ENCODE measurements at regions not wholly inside any gene's neighbourhood (a gene's known extent, or its start where the extent isn't known, plus 50 kb on each side); places are given as distances from the start of the nearest gene placed in this dataset.

DNA sequence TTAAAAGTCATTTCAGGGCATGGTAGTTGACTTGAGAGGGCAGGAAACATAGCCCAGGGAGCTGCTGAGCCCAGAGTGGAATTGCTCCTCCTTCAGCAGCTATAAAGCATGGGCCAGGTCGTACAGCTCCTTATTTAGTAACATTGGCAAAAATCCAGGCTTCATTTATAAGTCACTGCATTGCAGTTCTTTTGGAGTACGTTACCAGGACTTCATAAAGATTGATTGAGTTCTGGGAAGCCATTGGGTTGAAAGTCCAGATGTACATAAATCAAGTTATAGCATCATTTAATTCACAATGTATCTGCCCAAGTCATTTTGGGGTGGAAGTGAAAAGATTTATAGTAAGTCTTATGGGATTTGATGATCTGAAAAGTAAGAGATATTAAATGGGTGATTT lies 53.0 kb upstream of the ANKEF1 start:
- no peak for DNase-seq

DNA sequence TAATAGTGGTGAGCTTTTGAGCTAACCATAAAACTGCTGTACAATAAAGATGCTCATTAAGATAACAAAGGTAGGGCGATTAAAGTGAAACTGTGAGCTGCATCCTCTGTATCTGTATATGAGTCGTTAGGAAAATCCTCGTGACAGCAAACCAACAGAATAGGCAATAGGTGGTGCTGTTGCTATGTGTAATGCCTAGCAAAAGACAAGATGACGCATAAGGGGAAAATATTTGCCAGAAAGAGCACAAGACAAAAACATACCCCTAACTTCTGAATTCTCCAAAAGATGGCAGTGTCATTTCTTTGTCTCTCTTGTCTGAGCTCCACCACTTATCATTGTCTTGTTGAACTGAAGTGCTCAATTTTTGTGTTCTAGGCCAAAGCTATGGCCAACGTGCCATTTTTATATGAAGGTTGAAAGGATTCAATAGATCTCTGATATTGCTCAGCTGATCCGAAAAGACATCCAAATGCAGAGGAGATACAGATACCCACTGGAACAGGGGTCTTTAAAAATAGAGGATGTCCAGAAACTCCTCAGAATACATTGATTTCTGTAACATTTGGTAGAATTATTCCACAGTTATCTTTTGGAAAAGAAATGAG lies 56.3 kb upstream of the ANKEF1 start:
- peak; percentile 33 for DNase-seq

DNA sequence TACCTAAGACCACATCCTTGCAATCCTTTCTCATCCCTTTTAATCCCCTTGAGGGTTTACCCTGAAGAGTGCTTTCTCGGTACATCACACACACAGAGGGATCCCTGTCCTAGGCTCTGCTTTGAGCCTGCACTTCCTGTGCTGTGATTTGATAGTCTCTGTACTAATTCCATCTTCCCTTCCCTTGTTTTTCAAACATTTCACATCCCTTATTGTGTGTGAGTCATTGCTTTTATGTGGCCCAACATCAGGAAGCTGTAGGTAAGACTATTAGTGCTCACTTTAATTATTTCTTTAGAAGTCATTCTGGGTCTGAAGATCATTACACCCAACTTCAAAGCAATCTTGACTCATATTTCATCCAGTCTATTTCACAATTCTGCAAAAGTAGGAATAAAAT lies 57.2 kb upstream of the ANKEF1 start:
- no peak for DNase-seq

DNA sequence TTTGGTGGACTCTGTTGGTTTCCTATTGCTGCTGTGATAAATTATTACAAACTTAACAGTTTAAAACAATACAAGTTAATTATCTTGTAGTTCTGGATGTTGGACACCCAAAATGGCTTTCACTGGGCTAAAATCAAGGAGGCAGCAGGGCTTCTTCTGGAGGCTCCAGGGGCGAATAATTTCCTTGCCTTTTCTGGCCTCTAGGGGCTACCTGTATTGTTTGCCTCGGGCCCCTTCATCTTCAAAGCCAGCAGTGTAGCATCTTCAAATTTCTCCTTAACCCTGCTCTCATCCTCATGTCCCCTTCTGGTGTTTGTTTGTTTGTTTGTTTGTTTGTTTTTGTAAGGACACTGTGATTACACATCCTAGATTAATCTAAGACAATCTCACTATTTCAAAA lies 60.5 kb upstream of the ANKEF1 start:
- no peak for DNase-seq

DNA sequence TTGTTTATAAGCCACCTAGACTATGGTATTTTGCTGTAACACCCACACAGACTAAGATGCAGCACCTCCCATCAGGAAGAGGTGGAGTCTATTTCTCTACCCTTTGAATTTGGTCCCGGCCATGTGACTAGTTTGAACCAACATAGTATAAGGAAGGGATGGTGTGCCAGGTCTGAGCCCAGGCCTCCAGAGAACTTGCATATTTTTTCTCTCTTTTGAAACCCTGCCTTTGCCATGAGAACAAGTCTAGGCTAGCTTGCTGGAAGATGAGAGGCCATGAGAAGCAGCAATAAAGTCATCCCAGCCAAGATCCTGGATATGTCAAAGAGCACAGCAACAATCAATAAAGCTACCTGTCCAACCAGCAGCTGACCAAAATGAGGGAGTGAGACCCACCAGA lies 63.0 kb upstream of the ANKEF1 start:
- DNase-seq, result no peak

DNA sequence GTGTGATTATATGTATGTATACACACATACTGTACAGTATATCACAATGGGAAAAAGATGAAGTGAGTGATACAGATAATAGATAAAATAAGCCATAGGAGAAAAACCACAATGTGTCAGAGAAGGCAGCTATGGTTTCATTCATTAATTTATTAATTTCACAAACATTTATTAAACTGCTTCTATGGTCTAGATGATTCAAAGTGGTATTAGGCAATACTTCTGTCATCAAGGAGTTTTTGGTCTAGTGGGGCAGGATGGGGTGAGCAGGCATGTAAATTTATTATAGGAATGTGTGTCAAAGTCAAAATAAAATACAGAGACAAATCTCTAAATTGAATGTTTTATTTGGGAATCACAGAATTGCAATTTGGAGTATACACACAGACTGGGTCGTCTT lies 65.2 kb upstream of the ANKEF1 start:
- no peak for DNase-seq

DNA sequence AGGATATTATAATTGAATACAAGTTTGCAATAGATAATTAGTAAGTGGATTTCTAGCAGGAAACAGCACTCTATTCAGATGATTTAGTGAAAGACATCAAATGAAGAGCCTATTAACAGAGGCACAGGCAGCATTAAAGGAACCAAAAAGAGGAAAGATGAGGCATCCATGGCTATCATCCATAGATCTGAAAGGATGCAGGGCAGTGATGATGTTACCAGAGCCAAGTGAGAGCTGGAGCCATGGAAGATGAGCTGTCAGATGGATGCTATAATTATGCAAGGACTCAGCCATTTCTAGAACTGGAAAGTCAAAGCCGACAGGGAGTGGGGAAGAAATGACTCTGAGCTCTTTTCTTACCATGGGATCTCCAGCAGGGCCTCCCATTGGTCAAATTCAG lies 66.8 kb upstream of the ANKEF1 start:
- no peak for DNase-seq

DNA sequence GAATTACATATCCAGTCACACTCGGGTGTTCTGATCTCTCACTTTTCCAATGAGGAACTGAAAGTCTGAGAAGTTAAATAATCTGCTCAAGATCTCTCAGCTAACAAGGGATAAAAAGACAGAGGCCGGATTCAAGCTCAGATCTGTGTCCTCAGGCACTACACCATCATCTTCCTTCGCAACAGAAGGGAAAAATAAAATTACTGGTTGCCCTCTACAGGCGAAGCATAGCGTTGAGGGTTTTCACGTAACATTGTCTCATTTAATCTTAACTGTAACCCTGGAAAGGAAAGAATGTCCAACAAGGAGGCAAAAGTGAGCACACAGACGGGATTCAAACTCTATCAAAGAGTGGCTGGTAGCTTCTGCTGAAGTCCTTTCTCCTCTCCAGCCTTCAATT lies 67.8 kb upstream of the ANKEF1 start:
- DNase-seq, result no peak

DNA sequence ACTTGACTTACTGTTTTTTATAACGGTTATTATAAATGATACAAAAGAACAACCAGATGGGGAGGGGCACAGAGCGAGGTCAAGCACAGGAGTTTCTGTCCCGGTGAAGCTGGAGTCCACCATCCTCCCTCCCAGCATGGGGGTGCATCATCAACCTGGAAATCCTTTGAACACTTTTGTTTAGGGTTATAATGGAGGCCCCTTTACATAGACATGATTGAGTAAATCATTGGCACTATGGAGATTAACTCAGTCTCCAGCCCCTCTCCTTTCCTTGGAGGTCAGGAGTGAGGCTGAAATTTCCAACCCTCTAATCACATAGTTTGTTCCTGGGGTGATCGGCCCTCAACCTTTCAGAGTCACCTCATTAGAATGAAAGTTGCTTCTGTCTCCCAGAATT lies 71.8 kb upstream of the ANKEF1 start:
- DNase-seq, result no peak

DNA sequence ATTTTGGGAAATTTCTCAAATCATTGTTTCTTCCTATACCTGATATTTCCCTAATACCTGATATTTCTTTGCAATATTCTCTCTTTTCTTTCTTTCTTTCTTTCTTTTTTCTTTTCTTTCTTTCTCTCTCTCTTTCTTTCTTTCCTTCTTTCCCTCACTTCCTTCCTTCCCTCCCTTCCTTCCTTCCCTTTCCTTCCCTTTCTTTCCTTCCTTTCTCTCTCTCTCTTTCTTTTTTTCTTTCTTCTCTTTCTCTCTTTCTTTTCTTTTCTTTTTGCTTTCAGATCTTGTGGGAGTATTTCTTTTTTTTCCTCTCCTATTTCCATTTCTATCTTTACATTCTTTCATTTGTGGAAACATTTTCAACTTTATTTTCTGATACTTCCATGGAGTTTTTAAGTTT lies 76.1 kb upstream of the ANKEF1 start:
- DNase-seq, result no peak

DNA sequence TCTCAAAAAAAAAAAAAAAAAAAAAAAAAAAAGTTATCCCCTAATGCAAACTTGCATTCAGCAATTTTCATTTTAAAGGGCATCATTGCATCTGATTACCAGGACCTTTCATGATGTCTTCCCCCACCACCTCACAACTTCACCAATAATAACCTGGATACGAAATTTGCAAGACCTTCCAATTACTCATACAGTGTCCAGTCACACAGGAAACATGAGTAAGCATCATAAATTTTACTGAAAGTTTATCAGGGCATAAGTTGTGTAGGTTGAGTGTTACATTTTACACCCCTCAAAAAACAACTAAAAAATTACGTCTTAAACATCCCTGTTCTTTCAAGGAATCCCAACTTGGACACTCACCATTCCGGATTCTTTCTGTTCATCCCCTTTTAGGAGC lies 79.1 kb upstream of the ANKEF1 start:
- DNase-seq, result peak; percentile 26

DNA sequence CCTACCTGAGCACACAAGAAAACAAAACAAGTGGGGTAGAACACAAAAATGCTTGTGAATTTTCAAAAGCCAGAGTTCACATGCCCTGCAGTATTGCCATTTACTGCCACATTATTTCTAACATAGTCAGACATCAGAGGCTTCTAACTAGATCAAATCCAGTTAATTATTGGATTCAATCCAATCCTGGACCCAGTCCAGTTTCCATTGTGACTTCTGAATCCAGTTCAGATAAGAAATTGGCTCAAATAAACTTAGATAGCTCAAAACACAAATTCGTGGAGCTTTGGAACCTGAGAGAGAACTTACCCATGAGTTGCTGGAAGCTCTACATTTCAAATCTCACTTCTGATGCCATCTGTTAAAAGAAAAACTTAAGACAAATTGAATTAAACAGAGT lies 85.2 kb upstream of the ANKEF1 start:
- no peak for DNase-seq

DNA sequence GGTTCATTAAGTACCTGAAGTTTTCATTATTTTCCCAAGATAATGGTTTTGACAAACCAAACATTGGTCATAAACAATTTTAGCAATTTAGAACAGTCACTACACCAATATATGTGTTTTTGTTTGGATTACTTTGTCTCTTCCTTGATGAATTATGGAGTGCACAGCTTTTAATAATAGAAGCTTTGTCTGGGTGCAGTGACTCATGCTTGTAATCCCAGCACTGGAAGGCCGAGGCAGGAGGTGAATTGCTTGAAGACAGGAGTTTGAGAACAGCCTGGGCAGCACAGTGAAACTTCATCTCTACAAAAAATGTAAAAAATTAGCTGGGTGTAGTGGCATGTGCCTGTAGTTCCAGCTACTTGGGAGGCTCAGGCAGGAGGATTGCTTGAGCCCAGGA lies 89.4 kb upstream of the ANKEF1 start:
- DNase-seq, result no peak

DNA sequence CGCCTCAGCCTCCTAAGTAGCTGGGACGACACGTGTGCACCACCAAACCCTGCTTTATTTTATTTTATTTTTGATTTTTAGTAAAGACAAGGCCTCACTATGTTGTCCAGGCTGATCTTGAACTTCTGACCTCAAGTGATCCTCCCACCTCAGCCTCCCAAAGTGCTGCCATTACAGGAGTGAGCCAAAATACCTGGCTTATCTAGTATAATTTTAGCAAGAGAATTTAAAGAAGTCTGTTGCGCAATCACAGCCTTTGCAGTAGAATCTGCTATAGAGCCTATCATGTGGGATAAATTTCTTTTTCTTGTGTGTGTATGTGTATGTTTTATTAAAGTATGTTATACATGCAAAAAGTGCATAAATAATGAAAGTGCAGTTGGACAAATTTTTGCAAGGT lies 92.1 kb upstream of the ANKEF1 start:
- no peak for DNase-seq

DNA sequence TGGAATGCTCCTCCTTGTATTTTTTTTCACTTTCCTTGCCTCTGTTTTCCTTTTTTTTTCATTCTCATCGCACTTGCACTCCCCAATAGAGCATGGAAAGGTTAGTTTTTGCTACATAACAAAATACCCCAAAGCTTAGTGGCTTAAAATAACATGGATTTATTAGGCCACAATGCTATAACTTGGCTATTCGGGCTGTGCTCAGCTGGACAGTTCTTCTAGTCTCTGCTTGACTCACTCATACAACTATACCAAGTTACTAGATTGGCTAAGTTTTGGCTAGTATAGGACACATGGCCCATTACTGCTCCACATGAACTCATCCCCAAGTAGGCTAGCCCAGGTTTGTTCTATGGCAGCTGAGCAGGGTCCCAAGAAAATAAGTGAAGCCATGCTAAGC lies 94.5 kb upstream of the ANKEF1 start:
- DNase-seq, result no peak

DNA sequence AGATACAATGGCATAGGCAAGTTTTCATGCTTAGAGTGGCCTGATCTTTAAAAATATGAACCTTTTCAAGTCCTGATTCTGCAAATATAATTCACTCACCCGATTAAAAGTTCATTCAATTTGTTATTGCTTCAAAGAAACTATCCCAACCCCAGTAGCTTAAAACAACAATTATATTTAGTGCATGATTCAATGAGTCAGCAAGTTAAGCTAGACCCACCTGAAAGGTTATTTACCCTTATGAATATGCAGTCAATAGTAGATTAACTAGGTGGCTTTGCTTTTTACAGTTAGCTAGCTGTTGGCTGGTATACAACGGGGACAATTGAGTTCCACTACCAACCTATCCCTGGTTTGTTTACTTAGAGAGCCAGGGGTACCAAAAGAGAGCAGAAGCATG lies 95.6 kb upstream of the ANKEF1 start:
- DNase-seq, result no peak

DNA sequence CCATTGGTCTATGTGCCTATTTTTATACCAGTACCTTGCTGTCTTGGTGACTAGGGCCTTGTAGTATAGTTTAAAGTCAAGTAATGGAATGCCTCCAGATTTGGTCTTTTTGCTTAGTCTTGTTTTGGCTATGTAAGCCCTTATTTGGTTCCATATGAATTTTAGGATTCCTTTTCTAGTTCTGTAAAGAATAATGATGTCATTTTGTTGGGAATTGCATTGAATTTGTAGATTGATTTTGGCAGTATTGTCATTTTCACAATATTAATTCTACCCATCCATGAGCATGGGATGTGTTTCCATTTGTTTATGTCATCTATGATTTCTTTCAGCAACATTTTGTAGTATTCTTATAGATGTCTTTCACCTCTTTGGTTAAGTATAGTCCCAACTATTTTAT lies 96.4 kb upstream of the PAK5 start:
- no peak for DNase-seq

DNA sequence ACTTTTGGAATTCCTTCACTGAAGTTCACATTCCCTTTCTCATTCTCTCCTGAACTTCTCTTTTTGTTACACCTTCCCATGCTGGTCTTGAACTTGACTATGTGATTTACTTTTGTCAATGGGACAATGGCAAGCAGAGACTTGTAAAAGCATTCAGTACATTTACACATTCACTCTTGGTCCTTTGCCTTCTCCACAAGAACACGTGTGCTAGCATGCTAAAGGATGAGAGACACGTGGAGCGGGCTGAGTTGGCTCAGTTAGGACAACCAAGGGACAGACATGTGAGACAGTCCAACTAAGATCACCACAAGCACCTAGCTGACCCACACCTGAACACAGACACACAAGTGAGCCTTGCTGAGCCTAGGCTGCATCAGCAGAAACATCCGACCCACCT lies 91.3 kb upstream of the PAK5 start:
- DNase-seq, result no peak

DNA sequence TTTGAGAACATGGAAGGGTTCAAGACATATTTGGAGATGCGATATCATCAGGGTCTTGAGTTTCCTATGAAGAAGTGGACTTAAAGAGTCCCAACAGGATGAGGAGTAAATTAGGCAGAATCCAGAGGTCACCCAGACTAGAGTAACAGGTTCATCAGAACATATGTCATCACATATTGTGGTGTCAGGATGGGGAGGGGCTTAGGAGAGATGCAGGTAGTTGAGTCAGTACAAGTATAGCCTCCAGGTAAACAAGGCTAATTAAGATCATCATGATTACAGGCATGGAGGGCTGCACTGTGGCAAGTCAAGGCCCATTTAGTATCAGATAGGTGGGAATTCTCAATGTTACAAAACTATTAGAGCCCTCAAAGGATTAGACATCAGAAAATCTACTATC lies 90.1 kb upstream of the PAK5 start:
- no peak for DNase-seq

DNA sequence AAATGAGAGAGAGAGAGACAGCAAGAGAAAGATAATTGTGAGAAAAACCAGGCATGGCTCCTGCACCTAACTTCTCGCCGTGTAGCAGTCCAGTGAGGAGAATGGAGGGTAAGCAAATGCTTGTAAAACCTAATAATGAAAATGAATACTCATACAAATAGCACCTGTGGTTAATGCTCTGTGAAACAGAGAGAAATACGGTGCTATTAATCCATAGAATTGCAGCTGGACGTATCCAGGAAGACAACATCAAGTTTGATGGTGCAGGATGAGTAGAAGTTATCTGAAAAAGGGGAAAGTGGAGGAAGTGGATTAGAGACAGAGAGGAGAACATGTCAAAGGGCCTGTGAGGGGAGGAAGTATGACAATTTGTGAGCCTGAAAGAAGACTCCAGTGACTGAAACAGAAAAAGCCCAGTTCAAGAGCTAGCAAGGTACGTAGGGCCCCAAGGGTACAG lies 89.4 kb upstream of the PAK5 start:
- no peak for DNase-seq

DNA sequence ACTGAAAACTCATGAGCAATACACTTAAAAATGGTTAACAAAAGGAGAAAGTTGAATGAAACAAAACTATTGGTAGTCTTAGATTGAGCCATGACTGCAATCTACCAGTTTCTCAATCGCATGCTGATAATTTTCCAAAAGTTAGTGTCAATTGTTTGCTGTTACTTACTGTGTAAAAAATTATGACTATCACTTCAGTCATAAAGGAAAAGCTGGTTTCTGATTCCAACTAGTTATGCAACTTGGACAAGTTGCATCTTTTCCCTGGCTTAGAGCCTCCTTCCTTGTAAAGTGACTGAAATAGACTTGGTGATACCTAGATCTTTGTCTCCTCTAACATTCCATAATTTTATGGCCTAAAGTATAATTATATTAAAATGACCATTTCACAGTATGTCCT lies 88.3 kb upstream of the PAK5 start:
- no peak for DNase-seq

DNA sequence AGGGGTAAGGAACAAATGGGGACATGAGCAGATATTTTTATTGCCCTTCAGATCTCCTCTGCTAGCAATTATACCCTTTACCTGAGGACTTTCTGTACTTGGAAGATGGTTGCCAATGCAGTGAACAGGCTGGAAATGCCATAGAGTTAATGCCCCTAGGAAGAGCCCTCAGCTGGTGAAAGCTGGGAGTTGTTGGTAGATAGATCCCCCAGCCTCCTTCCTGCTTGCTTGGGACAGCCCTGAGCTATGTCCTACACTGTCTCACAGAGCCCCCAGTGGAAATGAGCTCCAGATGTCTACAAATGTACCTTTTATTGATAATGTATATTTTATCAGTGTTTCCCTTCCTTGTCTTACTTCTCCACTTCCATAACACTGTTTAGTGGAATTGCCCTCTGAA lies 87.6 kb upstream of the PAK5 start:
- no peak for DNase-seq

DNA sequence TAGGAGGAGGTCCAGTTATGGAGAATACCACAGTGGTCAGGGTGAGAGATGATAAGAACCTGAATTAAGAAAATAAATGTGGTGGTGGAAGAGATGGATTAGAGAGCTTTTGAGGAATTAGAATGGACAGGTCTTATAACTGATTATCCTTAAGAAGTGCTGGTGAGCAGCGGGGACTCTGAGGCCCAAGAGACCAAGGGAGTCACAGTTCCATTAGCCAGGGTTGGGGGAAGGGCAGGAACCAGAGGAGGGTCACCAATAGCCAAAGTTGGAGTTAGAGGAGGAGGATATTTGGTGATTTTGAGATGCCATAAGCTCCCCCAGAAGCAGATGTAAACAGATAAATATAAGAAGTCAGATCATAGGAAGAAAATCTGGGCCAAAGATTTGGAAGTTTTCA lies 87.1 kb upstream of the PAK5 start:
- no peak for DNase-seq

DNA sequence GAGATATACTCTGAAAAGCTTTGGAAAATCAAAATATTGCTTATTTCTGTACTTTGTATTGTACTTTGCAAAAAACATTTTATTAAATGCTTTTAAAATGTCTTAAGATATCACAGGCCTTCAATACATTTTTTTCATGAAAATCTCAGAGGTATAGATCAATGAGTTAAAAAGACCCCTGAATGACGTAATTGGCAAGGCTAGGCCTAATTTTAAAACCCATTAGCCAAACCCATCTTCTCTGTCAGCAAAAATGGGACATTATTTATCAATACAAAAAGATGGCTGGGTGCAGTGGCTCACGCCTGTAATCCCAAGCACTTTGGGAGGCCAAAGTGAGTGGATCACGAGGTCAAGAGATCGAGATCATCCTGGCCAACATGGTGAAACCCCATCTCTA lies 84.8 kb upstream of the PAK5 start:
- no peak for DNase-seq

DNA sequence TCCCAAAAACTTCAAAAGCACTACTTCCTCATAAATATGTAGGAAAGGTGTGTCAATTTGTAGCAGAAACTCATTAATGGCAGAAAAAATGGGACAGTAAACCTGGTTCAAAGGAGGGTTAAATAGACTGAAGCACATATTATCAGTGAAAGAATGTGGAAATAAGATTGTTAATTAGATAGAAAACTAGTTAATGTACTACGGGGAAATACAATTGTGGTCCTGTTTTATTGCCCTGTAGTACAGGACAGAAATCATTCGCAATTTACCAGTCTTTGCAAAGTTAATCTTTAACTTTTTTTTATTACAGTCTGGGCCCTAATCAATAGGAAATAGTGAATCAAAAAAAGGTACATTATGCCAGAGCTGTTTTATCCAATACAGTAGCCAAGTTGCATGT lies 82.0 kb upstream of the PAK5 start:
- no peak for DNase-seq
